GM19395 (cell line): ENCODE measurements at regions not wholly inside any gene's neighbourhood (a gene's known extent, or its start where the extent isn't known, plus 50 kb on each side); places are given as distances from the start of the nearest gene placed in this dataset.

Source experiments
- ATAC-seq: cut with Tn5 transposase; IDR thresholded peaks from one replicate; pipeline ENCODE4 v1.9.1; 2021; ENCODE audit warnings: mild to moderate bottlenecking, moderate library complexity; ENCODE audit not compliant: unreplicated experiment

- no peak for ATAC-seq
Observed at GRCh38 chr10:78310481-78311080, 276.9 kb downstream of the RPS24 start.

- no peak for ATAC-seq
Observed at GRCh38 chr10:78312197-78313047, 278.8 kb downstream of the RPS24 start.

- ATAC-seq: no peak
Observed at GRCh38 chr10:78313048-78313381, 279.4 kb downstream of the RPS24 start.

- no peak for ATAC-seq
Observed at GRCh38 chr10:78313636-78314035, 280.0 kb downstream of the RPS24 start.

- no peak for ATAC-seq
Observed at GRCh38 chr10:78314651-78315050, 281.0 kb downstream of the RPS24 start.

- no peak for ATAC-seq
Observed at GRCh38 chr10:78316451-78316931, 282.8 kb downstream of the RPS24 start.

- no peak for ATAC-seq
Observed at GRCh38 chr10:78318305-78318704, 284.6 kb downstream of the RPS24 start.

GRCh38 chr10:78319371-78319770, 285.7 kb downstream of the RPS24 start:
- ATAC-seq: no peak

GRCh38 chr10:78319841-78320240, 286.2 kb downstream of the RPS24 start:
- ATAC-seq: no peak

- no peak for ATAC-seq
Observed at GRCh38 chr10:78320506-78320905, 286.8 kb downstream of the RPS24 start.

GRCh38 chr10:78321000-78321399, 287.3 kb downstream of the RPS24 start:
- ATAC-seq: no peak

- ATAC-seq: no peak
Observed at GRCh38 chr10:78321500-78321899, 287.8 kb downstream of the RPS24 start.

GRCh38 chr10:78326372-78326771, 292.7 kb downstream of the RPS24 start:
- ATAC-seq: no peak

GRCh38 chr10:78327778-78328591, 294.3 kb downstream of the RPS24 start:
- no peak for ATAC-seq

- ATAC-seq: no peak
Observed at GRCh38 chr10:78328592-78329404, 295.1 kb downstream of the RPS24 start.

- no peak for ATAC-seq
Observed at GRCh38 chr10:78330884-78331283, 297.2 kb downstream of the RPS24 start.

- ATAC-seq: no peak
Observed at GRCh38 chr10:78331391-78331922, 297.8 kb downstream of the RPS24 start.

- no peak for ATAC-seq
Observed at GRCh38 chr10:78332012-78332411, 298.3 kb downstream of the RPS24 start.

GRCh38 chr10:78332657-78333056, 299.0 kb downstream of the RPS24 start:
- ATAC-seq: no peak

- ATAC-seq: no peak
Observed at GRCh38 chr10:78333362-78334143, 299.9 kb downstream of the RPS24 start.
